HepG2 (cell line): ENCODE measurements at regions not wholly inside any gene's neighbourhood (a gene's known extent, or its start where the extent isn't known, plus 50 kb on each side); places are given as distances from the start of the nearest gene placed in this dataset.
A peak's percentile ranks its signal among the peaks of the same experiment; 100 is the strongest.

Experiments used
- ELF4 ChIP-seq: sonication (generic); formaldehyde crosslinking; IDR thresholded peaks from 2 replicates; pipeline ENCODE4 v1.5.0; 2020; ENCODE audit warnings: missing genetic modification reagents, mild to moderate bottlenecking, moderate library complexity, borderline replicate concordance
- JUN ChIP-seq: sonication (generic); formaldehyde crosslinking; IDR thresholded peaks from 2 replicates; pipeline ENCODE4 v1.4.0; 2020; ENCODE audit warnings: mild to moderate bottlenecking, missing genetic modification reagents
- SAFB2 ChIP-seq: sonication (generic); formaldehyde crosslinking; IDR thresholded peaks from 2 replicates; pipeline ENCODE4 v1.5.1; 2020; ENCODE audit warnings: missing genetic modification reagents, low read depth, mild to moderate bottlenecking, borderline replicate concordance
- ZNF264 ChIP-seq: sonication (generic); formaldehyde crosslinking; IDR thresholded peaks from 2 replicates; pipeline ENCODE4 v1.4.0; 2020; ENCODE audit warnings: missing genetic modification reagents
- ZNF292 ChIP-seq: sonication (generic); formaldehyde crosslinking; IDR thresholded peaks from 2 replicates; pipeline ENCODE4 v1.8.1; 2022; ENCODE audit warnings: mild to moderate bottlenecking, low read depth, missing genetic modification reagents, borderline replicate concordance
- ZNF382 ChIP-seq: sonication (generic); formaldehyde crosslinking; IDR thresholded peaks from 2 replicates; pipeline ENCODE4 v1.5.0; 2020; ENCODE audit warnings: missing genetic modification reagents, mild to moderate bottlenecking, borderline replicate concordance
- ZNF790 ChIP-seq: sonication (generic); formaldehyde crosslinking; IDR thresholded peaks from 2 replicates; pipeline ENCODE4 v1.8.0; 2022; ENCODE audit warnings: missing genetic modification reagents, mild to moderate bottlenecking, borderline replicate concordance
- ZNF878 ChIP-seq: sonication (generic); formaldehyde crosslinking; IDR thresholded peaks from 2 replicates; pipeline ENCODE4 v1.8.1; 2023; ENCODE audit warnings: mild to moderate bottlenecking, missing genetic modification reagents, moderate library complexity
- ZNF891 ChIP-seq: sonication (generic); formaldehyde crosslinking; IDR thresholded peaks from 2 replicates; pipeline ENCODE4 v1.5.0; 2020; ENCODE audit warnings: mild to moderate bottlenecking, missing genetic modification reagents
- TF ChIP-seq, protein P1 (sequence below): sonication (generic); formaldehyde crosslinking; IDR thresholded peaks from 2 replicates; pipeline ENCODE4 v1.5.0; 2020; ENCODE audit warnings: missing genetic modification reagents, mild to moderate bottlenecking, borderline replicate concordance
- TF ChIP-seq, protein P2 (sequence below): sonication (generic); formaldehyde crosslinking; IDR thresholded peaks from 2 replicates; pipeline ENCODE4 v1.5.0; 2020; ENCODE audit warnings: mild to moderate bottlenecking, missing genetic modification reagents
- TF ChIP-seq, protein P3 (sequence below): sonication (generic); formaldehyde crosslinking; IDR thresholded peaks from 2 replicates; pipeline ENCODE4 v1.4.0; 2020; ENCODE audit warnings: missing genetic modification reagents
- TF ChIP-seq, protein P4 (sequence below): sonication (generic); formaldehyde crosslinking; conservative IDR thresholded peaks from 2 replicates; pipeline ENCODE4 v1.8.0; 2022; ENCODE audit warnings: mild to moderate bottlenecking, moderate library complexity, missing genetic modification reagents
- TF ChIP-seq, protein P5 (sequence below): IDR thresholded peaks from 2 replicates; pipeline ENCODE4 v1.6.1; 2016; ENCODE audit warnings: mild to moderate bottlenecking, missing biosample characterization, missing genetic modification reagents
- TF ChIP-seq, protein P6 (sequence below): sonication (generic); formaldehyde crosslinking; conservative IDR thresholded peaks from 2 replicates; pipeline ENCODE4 v1.8.0; 2022; ENCODE audit warnings: low read depth, missing genetic modification reagents
- TF ChIP-seq, protein P7 (sequence below): sonication (generic); formaldehyde crosslinking; IDR thresholded peaks from 2 replicates; pipeline ENCODE4 v1.4.0; 2020; ENCODE audit warnings: missing genetic modification reagents
- TF ChIP-seq, protein P8 (sequence below): sonication (generic); formaldehyde crosslinking; IDR thresholded peaks from 2 replicates; pipeline ENCODE4 v1.8.0; 2022; ENCODE audit warnings: missing genetic modification reagents, mild to moderate bottlenecking, borderline replicate concordance

DNA sequence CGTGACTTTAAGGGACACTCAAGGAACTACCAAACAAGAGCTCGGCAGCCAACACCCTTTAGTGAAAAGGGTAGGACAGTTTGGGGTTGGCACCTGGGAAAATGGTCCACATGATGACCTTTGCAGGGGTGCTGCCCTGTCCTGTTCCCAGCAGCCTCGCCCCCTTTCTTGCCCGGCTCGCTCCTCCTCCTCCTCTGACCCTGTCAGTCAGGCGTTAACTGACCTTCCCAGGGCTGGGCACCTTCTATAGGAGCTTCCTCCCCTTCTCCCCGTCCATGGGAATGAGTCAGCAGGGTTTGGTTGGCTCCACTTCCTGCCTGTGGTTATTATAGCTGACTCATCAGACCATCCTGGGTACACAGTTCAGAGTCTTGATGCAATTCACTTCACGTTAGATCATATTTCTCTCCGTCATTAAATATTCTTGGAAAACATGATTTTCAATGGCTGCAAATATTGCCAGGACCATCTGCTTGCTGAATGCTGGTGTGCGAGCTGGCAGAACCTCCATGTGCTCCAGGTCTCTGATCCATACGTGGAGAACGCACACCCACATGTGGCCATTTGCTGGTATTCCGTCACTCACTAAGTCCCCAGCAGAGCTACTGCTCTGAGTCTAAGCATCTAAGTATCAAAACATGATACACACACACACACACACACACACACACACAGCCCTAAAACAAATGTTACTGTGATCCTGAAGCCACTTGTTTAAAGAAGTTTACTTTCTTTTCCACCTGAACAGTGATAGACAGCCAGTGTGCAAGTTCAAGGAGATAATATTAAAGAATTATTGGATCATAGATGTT lies 185.0 kb downstream of the ANAPC1 start (continued):
- TF ChIP-seq, protein P1, sequence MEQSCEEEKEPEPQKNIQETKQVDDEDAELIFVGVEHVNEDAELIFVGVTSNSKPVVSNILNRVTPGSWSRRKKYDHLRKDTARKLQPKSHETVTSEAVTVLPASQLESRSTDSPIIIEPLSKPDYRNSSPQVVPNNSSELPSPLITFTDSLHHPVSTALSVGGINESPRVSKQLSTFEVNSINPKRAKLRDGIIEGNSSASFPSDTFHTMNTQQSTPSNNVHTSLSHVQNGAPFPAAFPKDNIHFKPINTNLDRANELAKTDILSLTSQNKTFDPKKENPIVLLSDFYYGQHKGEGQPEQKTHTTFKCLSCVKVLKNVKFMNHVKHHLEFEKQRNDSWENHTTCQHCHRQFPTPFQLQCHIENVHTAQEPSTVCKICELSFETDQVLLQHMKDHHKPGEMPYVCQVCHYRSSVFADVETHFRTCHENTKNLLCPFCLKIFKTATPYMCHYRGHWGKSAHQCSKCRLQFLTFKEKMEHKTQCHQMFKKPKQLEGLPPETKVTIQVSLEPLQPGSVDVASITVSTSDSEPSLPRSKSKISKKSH (CRISPR knock-in tag): peak; percentile 68; the same call in 1 of the 2 replicates
- no peak for TF ChIP-seq ZNF382
- TF ChIP-seq, protein P2, sequence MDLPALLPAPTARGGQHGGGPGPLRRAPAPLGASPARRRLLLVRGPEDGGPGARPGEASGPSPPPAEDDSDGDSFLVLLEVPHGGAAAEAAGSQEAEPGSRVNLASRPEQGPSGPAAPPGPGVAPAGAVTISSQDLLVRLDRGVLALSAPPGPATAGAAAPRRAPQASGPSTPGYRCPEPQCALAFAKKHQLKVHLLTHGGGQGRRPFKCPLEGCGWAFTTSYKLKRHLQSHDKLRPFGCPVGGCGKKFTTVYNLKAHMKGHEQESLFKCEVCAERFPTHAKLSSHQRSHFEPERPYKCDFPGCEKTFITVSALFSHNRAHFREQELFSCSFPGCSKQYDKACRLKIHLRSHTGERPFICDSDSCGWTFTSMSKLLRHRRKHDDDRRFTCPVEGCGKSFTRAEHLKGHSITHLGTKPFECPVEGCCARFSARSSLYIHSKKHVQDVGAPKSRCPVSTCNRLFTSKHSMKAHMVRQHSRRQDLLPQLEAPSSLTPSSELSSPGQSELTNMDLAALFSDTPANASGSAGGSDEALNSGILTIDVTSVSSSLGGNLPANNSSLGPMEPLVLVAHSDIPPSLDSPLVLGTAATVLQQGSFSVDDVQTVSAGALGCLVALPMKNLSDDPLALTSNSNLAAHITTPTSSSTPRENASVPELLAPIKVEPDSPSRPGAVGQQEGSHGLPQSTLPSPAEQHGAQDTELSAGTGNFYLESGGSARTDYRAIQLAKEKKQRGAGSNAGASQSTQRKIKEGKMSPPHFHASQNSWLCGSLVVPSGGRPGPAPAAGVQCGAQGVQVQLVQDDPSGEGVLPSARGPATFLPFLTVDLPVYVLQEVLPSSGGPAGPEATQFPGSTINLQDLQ: no peak
- peak; percentile 58 for TF ChIP-seq ZNF878 (CRISPR knock-in tag)
- TF ChIP-seq, protein P3, sequence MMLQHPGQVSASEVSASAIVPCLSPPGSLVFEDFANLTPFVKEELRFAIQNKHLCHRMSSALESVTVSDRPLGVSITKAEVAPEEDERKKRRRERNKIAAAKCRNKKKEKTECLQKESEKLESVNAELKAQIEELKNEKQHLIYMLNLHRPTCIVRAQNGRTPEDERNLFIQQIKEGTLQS (CRISPR knock-in tag): peak; percentile 92
- TF ChIP-seq, protein P4, sequence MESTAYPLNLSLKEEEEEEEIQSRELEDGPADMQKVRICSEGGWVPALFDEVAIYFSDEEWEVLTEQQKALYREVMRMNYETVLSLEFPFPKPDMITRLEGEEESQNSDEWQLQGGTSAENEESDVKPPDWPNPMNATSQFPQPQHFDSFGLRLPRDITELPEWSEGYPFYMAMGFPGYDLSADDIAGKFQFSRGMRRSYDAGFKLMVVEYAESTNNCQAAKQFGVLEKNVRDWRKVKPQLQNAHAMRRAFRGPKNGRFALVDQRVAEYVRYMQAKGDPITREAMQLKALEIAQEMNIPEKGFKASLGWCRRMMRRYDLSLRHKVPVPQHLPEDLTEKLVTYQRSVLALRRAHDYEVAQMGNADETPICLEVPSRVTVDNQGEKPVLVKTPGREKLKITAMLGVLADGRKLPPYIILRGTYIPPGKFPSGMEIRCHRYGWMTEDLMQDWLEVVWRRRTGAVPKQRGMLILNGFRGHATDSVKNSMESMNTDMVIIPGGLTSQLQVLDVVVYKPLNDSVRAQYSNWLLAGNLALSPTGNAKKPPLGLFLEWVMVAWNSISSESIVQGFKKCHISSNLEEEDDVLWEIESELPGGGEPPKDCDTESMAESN (CRISPR knock-in tag): peak; percentile 78
- TF ChIP-seq, protein P5, sequence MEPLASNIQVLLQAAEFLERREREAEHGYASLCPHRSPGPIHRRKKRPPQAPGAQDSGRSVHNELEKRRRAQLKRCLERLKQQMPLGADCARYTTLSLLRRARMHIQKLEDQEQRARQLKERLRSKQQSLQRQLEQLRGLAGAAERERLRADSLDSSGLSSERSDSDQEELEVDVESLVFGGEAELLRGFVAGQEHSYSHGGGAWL (CRISPR knock-in tag): 0 out of 2 replicates have a peak, but pooled peaks have one; percentile 43
- TF ChIP-seq ZNF292 (CRISPR knock-in tag): peak; percentile 28; the same call in 1 of the 2 replicates
- TF ChIP-seq ELF4 (CRISPR knock-in tag): peak; percentile 24; the same call in 1 of the 2 replicates
- TF ChIP-seq SAFB2 (CRISPR knock-in tag): peak; percentile 75; the same call in 1 of the 2 replicates
- TF ChIP-seq JUN: peak; percentile 89
- no peak for TF ChIP-seq ZNF790 (CRISPR knock-in tag)
- TF ChIP-seq, protein P6, sequence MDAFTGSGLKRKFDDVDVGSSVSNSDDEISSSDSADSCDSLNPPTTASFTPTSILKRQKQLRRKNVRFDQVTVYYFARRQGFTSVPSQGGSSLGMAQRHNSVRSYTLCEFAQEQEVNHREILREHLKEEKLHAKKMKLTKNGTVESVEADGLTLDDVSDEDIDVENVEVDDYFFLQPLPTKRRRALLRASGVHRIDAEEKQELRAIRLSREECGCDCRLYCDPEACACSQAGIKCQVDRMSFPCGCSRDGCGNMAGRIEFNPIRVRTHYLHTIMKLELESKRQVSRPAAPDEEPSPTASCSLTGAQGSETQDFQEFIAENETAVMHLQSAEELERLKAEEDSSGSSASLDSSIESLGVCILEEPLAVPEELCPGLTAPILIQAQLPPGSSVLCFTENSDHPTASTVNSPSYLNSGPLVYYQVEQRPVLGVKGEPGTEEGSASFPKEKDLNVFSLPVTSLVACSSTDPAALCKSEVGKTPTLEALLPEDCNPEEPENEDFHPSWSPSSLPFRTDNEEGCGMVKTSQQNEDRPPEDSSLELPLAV (CRISPR knock-in tag): no peak
- 0 out of 2 replicates have a peak, but pooled peaks have one; percentile 29 for TF ChIP-seq ZNF891 (CRISPR knock-in tag)
- TF ChIP-seq, protein P7, sequence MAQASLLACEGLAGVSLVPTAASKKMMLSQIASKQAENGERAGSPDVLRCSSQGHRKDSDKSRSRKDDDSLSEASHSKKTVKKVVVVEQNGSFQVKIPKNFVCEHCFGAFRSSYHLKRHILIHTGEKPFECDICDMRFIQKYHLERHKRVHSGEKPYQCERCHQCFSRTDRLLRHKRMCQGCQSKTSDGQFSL: no peak
- TF ChIP-seq, protein P8, sequence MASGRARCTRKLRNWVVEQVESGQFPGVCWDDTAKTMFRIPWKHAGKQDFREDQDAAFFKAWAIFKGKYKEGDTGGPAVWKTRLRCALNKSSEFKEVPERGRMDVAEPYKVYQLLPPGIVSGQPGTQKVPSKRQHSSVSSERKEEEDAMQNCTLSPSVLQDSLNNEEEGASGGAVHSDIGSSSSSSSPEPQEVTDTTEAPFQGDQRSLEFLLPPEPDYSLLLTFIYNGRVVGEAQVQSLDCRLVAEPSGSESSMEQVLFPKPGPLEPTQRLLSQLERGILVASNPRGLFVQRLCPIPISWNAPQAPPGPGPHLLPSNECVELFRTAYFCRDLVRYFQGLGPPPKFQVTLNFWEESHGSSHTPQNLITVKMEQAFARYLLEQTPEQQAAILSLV (CRISPR knock-in tag): peak; percentile 64; the same call in 1 of the 2 replicates
- no peak; the same call in 1 of the 2 replicates for TF ChIP-seq ZNF264 (CRISPR knock-in tag)
